Iris pigment epithelial cell (primary cell): ENCODE measurements at regions not wholly inside any gene's neighbourhood (a gene's known extent, or its start where the extent isn't known, plus 50 kb on each side); places are given as distances from the start of the nearest gene placed in this dataset.

Source experiments
- DNase-seq: peaks from one replicate; pipeline ENCODE4 v3.0.0-alpha.2; 2011; ENCODE audit warnings: low read depth

- DNase-seq, result peak; percentile 62
Measured at GRCh38 chr11:95584180-95584579, 205.4 kb downstream of the FAM76B start.

- peak; percentile 75 for DNase-seq
Measured at GRCh38 chr11:95577716-95578460, 211.7 kb downstream of the FAM76B start.

- DNase-seq, result no peak
Measured at GRCh38 chr11:95576146-95576845, 213.3 kb downstream of the FAM76B start.

GRCh38 chr11:95575517-95575916 lies 214.1 kb downstream of the FAM76B start:
- DNase-seq, result no peak

- DNase-seq, result no peak
Measured at GRCh38 chr11:95571718-95572260, 217.8 kb downstream of the FAM76B start.

GRCh38 chr11:95570845-95571244 lies 218.7 kb downstream of the FAM76B start:
- DNase-seq, result no peak

GRCh38 chr11:95569207-95569606 lies 220.4 kb downstream of the FAM76B start:
- no peak for DNase-seq

GRCh38 chr11:95568281-95568680 lies 221.3 kb downstream of the FAM76B start:
- no peak for DNase-seq

- DNase-seq, result peak; percentile 45
Measured at GRCh38 chr11:95567685-95568084, 221.9 kb downstream of the FAM76B start.

- peak; percentile 6 for DNase-seq
Measured at GRCh38 chr11:95566211-95566610, 223.4 kb downstream of the FAM76B start.

- DNase-seq, result no peak
Measured at GRCh38 chr11:95565724-95566141, 223.8 kb downstream of the FAM76B start.

GRCh38 chr11:95563859-95564258 lies 225.7 kb downstream of the FAM76B start:
- DNase-seq, result no peak

GRCh38 chr11:95563173-95563572 lies 226.4 kb downstream of the FAM76B start:
- peak; percentile 9 for DNase-seq

- no peak for DNase-seq
Measured at GRCh38 chr11:95562196-95562921, 227.2 kb downstream of the FAM76B start.

- no peak for DNase-seq
Measured at GRCh38 chr11:95559899-95560298, 229.7 kb downstream of the FAM76B start.

- no peak for DNase-seq
Measured at GRCh38 chr11:95557376-95557775, 232.2 kb downstream of the FAM76B start.

GRCh38 chr11:95556342-95557163 lies 233.0 kb downstream of the FAM76B start:
- peak; percentile 23 for DNase-seq

- DNase-seq, result no peak
Measured at GRCh38 chr11:95556011-95556341, 233.6 kb downstream of the FAM76B start.

GRCh38 chr11:95554911-95555310 lies 234.7 kb downstream of the FAM76B start:
- no peak for DNase-seq

- DNase-seq, result no peak
Measured at GRCh38 chr11:95549301-95549700, 240.3 kb downstream of the FAM76B start.

GRCh38 chr11:95548416-95548815 lies 241.2 kb downstream of the FAM76B start:
- DNase-seq, result no peak

- DNase-seq, result no peak
Measured at GRCh38 chr11:95547976-95548375, 241.6 kb downstream of the FAM76B start.
